Adipocyte (in vitro differentiated cells): ENCODE measurements at regions not wholly inside any gene's neighbourhood (a gene's known extent, or its start where the extent isn't known, plus 50 kb on each side); places are given as distances from the start of the nearest gene placed in this dataset.

ENCODE experiments used
- DNase-seq: peaks from one replicate; pipeline ENCODE4 v3.0.0-alpha.2; 2015; ENCODE audit warnings: low read depth
- H3K27me3 ChIP-seq: replicated peaks from 2 replicates; pipeline ENCODE4 v1.7.0; 2013; ENCODE audit warnings: mild to moderate bottlenecking, low read length, moderate library complexity; ENCODE audit not compliant: control insufficient read depth, insufficient read depth
- H3K36me3 ChIP-seq: 2 replicates; pipeline ENCODE4 v1.7.0; 2013; ENCODE audit warnings: low read length, mild to moderate bottlenecking, moderate library complexity; ENCODE audit not compliant: control insufficient read depth, insufficient read depth, severe bottlenecking
- H3K4me1 ChIP-seq: 2 replicates; pipeline ENCODE4 v1.7.0; 2013; ENCODE audit warnings: mild to moderate bottlenecking, low read length, moderate library complexity; ENCODE audit not compliant: control insufficient read depth, insufficient read depth
- H3K4me3 ChIP-seq: 2 replicates; pipeline ENCODE4 v1.7.0; 2013; ENCODE audit warnings: mild to moderate bottlenecking, low read length, moderate library complexity
- H3K9ac ChIP-seq: 2 replicates; pipeline ENCODE4 v1.7.0; 2013; ENCODE audit warnings: mild to moderate bottlenecking, low read length, moderate library complexity
- H3K9me3 ChIP-seq: 2 replicates; pipeline ENCODE4 v1.7.0; 2013; ENCODE audit warnings: mild to moderate bottlenecking, low read length, moderate library complexity; ENCODE audit not compliant: control insufficient read depth

DNA sequence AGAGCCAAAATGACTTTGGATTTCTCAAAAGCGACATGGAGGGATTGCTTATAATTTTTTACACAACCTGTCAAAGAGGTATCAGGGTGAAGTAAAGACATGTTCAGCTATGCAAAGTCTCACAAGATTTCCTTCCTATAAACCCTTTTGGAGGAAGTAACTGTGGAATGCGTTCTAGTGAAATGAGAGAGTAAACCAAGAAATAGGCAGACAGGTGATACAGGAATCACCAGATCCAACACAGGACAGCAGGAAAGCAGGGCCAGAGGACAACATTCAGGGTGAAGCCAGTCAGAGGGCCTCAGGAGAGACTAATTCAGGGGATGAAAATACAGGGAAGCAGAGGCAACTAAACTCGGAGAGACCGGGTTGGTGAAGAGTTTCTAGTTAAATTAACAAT is 90.4 kb upstream of the MTNR1B start:
- Histone ChIP-seq H3K27me3 (peaks cover 18% of the 10 kb centered on the region), H3K9me3 (no peaks in the 10 kb centered on the region), H3K9ac (no peak overlapping the region), H3K36me3 (no peaks in the 10 kb centered on the region), H3K4me1 (no peaks in the 10 kb centered on the region), H3K4me3 (no peak overlapping the region)
- no peak for DNase-seq

DNA sequence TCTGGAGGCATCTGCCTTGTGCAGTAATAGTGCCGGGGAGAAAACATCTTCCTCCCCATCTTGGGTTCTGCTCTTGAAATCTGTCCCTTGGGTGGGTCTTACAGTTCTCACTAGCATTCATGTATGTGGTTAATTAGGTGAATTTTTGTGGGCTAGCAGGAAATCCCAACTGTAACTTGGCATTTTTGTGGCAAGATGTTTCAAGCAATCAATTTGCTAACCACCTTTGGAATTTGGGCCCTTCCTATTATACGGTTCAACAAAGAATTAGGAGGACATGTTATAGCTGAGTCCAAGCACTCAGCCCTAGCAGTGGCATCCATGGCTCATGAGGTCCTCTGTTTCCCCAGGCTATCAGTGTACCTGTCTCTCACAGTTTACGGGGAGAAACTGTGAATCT is 89.1 kb upstream of the MTNR1B start:
- Histone ChIP-seq H3K9me3 (no peaks in the 10 kb centered on the region), H3K4me3 (no peak overlapping the region), H3K9ac (no peak overlapping the region), H3K27me3 (peaks cover 24% of the 10 kb centered on the region), H3K4me1 (no peaks in the 10 kb centered on the region), H3K36me3 (no peaks in the 10 kb centered on the region)
- DNase-seq, result peak; percentile 36

DNA sequence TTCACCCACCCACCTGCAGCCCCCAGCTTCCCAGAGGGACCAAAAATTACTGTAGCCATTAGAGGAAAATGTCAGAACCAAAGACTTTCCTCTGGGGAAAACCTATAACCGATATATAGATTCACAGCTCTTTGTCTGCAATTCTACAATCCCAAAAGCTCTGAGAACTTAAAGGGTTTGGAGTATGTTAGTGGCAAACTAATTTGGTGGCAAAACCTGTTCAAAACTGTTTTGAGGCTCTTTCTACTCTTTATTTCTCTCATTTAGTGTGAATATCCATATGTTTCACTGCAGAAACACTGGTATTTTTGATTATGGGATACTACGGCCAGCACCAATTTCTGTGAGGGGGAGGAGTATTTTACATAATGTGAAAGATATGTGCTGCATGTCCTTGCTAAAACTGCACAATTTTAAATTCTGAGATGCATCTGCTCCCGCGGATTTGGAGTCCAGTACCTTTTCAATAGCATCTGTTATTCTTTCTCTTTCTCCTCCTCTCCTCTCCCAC is 87.5 kb upstream of the MTNR1B start:
- Histone ChIP-seq H3K4me3 (no peak overlapping the region), H3K9ac (no peak overlapping the region), H3K36me3 (no peaks in the 10 kb centered on the region), H3K27me3 (peaks cover 11% of the 10 kb centered on the region), H3K4me1 (no peaks in the 10 kb centered on the region), H3K9me3 (no peaks in the 10 kb centered on the region)
- DNase-seq, result no peak

DNA sequence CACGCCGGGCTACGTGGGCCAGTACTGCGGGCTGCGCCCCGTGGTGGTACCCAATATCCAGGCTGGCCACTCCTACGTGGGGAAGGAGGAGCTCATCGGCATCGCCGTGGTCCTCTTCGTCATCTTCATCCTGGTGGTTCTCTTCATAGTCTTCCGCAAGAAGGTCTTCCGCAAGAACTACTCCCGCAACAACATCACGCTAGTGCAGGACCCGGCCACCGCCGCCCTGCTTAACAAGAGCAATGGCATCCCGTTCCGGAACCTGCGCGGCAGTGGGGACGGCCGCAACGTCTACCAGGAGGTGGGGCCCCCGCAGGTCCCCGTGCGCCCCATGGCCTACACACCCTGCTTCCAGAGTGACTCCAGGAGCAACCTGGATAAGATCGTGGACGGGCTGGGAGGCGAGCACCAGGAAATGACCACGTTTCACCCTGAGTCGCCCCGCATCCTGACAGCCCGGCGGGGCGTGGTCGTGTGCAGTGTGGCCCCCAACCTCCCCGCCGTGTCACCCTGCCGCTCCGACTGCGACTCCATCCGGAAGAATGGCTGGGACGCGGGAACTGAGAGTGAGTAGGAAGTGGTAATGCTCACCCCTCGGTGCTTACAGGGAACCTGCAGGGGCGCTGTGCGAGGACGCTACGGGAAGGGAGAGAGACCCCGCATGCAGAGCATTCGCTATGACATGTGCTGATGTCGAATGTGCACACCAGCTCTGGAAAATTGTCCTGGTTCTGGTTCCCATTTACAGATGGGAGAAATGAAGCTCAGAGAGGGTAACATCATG is 86.4 kb upstream of the MTNR1B start:
- peaks cover 11% of the 10 kb centered on the region for H3K27me3 ChIP-seq
- no peak overlapping the region for H3K9ac ChIP-seq
- no peak overlapping the region for H3K4me3 ChIP-seq
- no peaks in the 10 kb centered on the region for H3K9me3 ChIP-seq
- no peaks in the 10 kb centered on the region for H3K36me3 ChIP-seq
- no peaks in the 10 kb centered on the region for H3K4me1 ChIP-seq
- no peak for DNase-seq

DNA sequence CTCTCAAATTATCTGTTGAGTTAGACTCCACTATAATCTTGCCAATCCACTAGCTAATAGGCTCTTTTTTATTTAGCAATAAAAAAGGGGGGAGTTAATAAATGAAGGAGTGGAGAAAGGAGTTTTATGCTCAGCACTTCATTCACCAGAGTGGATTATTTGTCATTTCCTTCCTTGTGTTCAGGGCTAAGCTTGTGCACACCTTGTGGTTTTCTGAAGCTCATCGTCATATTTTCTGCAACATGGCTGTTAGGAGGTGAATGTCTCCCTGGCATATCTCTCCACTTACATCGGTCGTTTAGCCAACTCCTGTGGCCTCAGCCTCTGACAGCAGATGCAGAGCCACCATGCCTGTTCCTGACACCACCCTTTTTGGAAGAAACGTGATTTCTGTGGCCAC is 83.9 kb upstream of the MTNR1B start:
- Histone ChIP-seq H3K4me3 (no peak overlapping the region), H3K9me3 (no peaks in the 10 kb centered on the region), H3K36me3 (no peaks in the 10 kb centered on the region), H3K9ac (no peak overlapping the region), H3K27me3 (peaks cover 7% of the 10 kb centered on the region), H3K4me1 (no peaks in the 10 kb centered on the region)
- no peak for DNase-seq

DNA sequence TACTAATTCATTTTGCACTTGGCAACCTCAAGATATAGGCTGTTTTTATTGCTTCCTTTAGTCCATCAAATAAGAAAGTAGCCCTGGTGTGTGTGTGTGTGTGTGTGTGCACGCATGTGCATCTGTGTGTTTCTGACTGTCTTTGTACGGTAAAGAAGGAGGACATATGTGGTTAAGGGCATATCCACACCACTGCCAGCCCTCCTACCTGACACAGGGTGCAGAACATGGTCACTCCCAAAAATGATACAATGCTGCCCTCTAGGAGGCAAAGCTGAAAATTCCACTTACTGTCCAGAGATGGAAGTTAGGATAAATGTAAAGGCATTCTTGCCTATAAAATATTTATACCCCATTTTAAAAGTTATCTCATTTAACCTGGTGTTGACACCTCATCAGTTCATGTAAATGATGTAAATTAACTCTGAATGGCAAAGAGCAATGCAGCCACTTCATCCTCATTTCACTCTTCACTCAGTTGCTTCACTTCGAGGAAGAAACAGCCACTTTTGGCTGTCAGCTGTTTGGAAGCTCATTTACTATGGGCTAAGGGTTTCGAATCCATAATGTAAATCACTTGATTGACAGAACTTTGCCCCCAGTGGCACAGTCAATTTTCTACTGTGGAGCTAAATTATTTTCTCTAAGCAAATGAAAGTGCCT is 83.1 kb upstream of the MTNR1B start:
- H3K4me1 ChIP-seq, result no peaks in the 10 kb centered on the region
- DNase-seq, result peak; percentile 77
- peaks cover 7% of the 10 kb centered on the region for H3K27me3 ChIP-seq
- H3K9ac ChIP-seq, result no peak overlapping the region
- no peaks in the 10 kb centered on the region for H3K9me3 ChIP-seq
- H3K4me3 ChIP-seq, result no peak overlapping the region
- H3K36me3 ChIP-seq, result no peaks in the 10 kb centered on the region

DNA sequence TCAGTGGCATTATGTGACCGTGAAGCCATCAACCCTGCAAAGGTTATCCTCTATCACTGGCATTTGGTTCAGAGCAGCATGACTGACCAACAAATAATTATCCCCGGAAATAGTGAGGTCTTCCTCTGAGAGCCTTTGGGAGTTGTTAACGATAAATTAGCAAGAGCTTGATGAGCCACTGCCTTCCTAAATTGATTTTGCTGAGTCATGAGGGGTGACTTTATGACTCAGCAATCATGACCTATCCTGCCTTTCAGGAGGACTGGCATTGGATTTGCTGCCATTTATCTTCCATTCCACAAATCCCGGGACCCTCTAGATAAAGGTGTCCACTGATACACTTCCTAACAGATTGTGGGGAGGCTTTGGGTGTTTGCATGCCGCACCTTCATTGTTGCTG is 80.8 kb upstream of the MTNR1B start:
- H3K36me3 ChIP-seq, result no peaks in the 10 kb centered on the region
- no peak overlapping the region for H3K9ac ChIP-seq
- DNase-seq, result no peak
- no peaks in the 10 kb centered on the region for H3K4me1 ChIP-seq
- no peaks in the 10 kb centered on the region for H3K9me3 ChIP-seq
- peaks cover 7% of the 10 kb centered on the region for H3K27me3 ChIP-seq
- H3K4me3 ChIP-seq, result no peak overlapping the region

DNA sequence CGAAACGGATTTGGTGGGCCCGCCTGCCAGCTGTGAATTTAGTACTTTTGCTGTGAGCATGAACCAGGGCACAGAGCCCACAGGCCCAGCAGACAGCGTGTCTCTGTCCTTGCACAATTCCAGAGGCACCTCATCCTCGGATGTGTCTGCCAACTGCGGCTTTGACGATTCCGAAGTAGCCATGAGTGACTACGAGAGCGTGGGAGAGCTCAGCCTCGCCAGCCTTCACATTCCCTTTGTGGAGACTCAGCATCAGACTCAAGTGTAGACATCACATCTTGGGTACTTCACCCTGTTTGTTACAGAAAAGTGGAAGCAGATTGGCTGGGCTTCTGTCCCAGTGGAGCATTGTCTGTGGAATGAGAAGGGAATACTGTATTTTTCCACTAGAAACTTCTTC is 78.6 kb upstream of the MTNR1B start:
- H3K4me1 ChIP-seq, result no peaks in the 10 kb centered on the region
- H3K4me3 ChIP-seq, result no peak overlapping the region
- DNase-seq, result no peak
- H3K27me3 ChIP-seq, result no peaks in the 10 kb centered on the region
- no peaks in the 10 kb centered on the region for H3K9me3 ChIP-seq
- H3K36me3 ChIP-seq, result no peaks in the 10 kb centered on the region
- no peak overlapping the region for H3K9ac ChIP-seq

DNA sequence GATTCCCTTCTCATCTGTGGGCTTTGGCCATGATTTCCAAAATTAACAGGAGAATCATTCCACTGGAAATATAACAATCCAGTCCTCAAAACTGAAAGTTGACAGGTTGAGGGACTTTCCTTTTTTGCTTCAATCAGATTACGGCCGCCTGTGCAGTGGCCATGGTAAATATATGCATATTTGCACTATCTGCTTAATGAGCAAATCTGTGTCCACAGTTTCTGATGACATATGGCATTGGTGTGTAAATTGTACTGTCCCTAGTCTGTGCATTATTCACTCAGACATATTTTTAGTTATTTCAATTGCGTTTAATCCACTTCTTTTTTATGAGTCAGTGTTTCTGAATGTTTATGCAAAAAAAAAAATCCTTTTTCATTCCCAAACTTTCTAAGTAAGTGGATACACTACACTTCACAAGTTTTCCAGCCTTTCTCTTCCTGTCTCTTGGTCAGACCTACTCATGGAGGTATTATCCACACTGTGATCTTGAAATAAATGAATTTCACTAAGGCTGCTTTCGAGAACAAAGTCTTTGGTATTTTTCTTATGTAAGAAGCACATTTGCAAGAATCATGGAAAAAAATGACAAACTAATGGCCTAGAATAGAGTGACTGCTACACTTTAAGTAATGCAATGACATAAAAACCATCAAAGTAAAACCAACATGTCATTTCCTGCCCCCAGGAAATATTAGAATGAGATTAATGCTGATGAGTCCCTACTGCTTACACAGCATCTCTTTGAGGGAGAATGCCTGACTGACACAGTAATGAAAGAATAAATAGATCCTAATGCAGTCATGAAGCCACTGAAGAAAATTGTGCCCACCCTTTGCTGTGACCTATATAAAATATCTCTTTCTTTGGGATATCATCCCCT is 76.4 kb upstream of the MTNR1B start:
- Histone ChIP-seq H3K4me1 (no peaks in the 10 kb centered on the region), H3K9me3 (no peaks in the 10 kb centered on the region), H3K9ac (no peak overlapping the region), H3K4me3 (no peak overlapping the region), H3K27me3 (peaks cover 3% of the 10 kb centered on the region), H3K36me3 (no peaks in the 10 kb centered on the region)
- no peak for DNase-seq

DNA sequence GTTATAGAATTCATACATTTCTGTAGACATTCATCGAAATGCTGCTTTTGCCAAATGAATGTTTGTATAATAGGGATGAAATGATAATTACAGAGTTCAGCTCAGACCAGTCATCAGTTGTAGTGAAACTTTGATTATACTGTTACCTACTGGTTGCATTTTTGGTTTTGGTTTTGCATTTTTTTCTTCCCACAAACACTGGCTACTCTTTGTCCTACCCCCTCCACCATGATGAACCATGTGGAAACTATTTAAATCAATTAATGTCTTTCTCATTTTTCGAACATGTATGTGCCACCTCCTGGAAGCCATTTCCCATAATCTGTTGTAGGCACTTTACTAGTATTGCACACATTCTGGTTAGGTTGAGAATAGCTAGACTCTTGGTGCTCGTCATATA is 75.3 kb upstream of the MTNR1B start:
- H3K4me3 ChIP-seq, result no peak overlapping the region
- no peaks in the 10 kb centered on the region for H3K36me3 ChIP-seq
- H3K27me3 ChIP-seq, result peaks cover 3% of the 10 kb centered on the region
- H3K4me1 ChIP-seq, result no peaks in the 10 kb centered on the region
- H3K9me3 ChIP-seq, result no peaks in the 10 kb centered on the region
- DNase-seq, result no peak
- no peak overlapping the region for H3K9ac ChIP-seq

DNA sequence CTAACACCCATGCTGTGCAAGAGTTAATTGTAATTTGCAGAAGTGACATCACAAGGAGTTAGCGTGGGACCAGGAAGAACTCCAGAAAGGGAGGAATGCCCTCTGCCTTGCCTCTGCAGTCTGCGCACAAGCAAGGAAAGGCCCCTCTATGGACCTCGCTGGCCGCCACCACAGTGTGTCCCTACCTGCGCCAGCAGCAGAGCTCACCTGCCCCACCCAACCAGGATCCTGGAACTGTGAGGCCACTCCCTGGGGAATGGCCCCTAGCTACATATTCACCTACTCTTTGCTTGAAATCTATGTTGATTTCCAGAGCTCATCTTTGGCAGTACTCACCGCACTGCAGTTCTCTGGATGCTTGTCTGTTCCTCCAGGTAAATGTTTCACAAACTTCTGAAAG is 72.0 kb upstream of the MTNR1B start:
- H3K9me3 ChIP-seq, result no peaks in the 10 kb centered on the region
- no peaks in the 10 kb centered on the region for H3K4me1 ChIP-seq
- H3K4me3 ChIP-seq, result no peak overlapping the region
- H3K27me3 ChIP-seq, result peaks cover 7% of the 10 kb centered on the region
- H3K36me3 ChIP-seq, result no peaks in the 10 kb centered on the region
- H3K9ac ChIP-seq, result no peak overlapping the region
- DNase-seq, result no peak
